ENCODE measurements at regions not wholly inside any gene's neighbourhood (a gene's known extent, or its start where the extent isn't known, plus 50 kb on each side); places are given as distances from the start of the nearest gene placed in this dataset.

DNA sequence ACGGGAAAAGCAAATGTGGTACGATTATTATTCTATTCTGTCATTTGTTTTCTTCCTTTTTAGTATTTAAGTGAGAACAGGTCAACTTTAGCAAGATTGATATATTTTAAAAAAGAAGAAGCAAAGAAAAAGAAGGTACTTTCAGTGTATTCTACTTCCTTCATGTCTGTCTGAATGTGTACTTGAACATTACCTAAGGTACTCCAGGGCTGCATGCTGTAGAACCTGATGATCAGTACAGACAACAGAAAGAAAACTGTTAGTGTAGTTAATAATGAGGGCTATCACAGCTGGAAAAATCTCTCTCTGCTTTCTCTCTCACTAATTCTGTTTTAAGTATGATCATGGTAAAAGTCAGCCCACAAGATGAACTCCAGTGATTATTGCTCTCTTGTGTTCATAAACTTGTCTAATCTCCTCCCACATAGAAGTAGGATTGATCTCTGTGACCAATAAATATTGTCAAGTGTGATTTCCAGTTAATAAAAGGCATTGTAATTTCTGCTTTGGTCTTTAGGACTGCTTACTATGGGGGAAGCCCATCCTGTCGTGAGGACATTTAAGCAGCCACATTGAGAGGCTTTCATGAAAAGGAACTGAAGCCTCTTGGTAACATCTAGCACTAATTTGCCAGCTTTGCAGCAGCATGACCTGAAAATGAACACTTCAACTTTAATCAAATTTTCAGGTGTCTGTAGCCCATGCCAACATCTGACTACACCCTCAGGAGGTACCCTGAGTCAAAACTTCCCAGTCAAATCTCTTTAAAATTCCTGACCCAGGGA, 864.0 kb upstream of the ACO1 start:
- Histone ChIP-seq H3K79me2 (ENCODE audit: insufficient read depth, low read length) (no peaks in the 10 kb centered on the region), H3K79me1 (ENCODE audit: insufficient read depth, low read depth, low read length, poor library complexity, severe bottlenecking) (no peaks in the 10 kb centered on the region), H3K27me3 (ENCODE audit: insufficient read depth, low read length) (no peaks in the 10 kb centered on the region), H2BK12ac (ENCODE audit: insufficient read length, low read depth, low read length) (no peak overlapping the region), H4K5ac (ENCODE audit: insufficient read length, low read depth, low read length) (no peak overlapping the region), H3T11ph (ENCODE audit: low read length) (no peak overlapping the region), H3K27ac (ENCODE audit: insufficient read length, low read depth, low read length) (no peak overlapping the region), H3K18ac (ENCODE audit: insufficient read length, low read depth, low read length) (no peak overlapping the region), H3K4me2 (ENCODE audit: insufficient read depth, insufficient read length, low read length) (no peak overlapping the region), H2BK20ac (ENCODE audit: low read depth, low read length, poor library complexity, severe bottlenecking) (no peak overlapping the region), H3K14ac (ENCODE audit: insufficient read depth, low read length) (no peak overlapping the region), H2AK5ac (ENCODE audit: insufficient read length, low read length) (no peak overlapping the region), H4K20me1 (ENCODE audit: control insufficient read depth, insufficient read depth, insufficient read length) (no peaks in the 10 kb centered on the region), H3K4me1 (ENCODE audit: insufficient read depth, low read length) (no peaks in the 10 kb centered on the region; the same call in 1 of the 2 replicates), H2AFZ (ENCODE audit: low read length) (no peak overlapping the region), H2BK5ac (ENCODE audit: insufficient read length, low read length) (no peak overlapping the region), H2BK15ac (ENCODE audit: low read depth, low read length) (no peak overlapping the region), H4K91ac (ENCODE audit: insufficient read length, low read depth, low read length) (no peak overlapping the region), H3K23me2 (ENCODE audit: insufficient read length, low read depth, low read length, poor library complexity, severe bottlenecking) (no peaks in the 10 kb centered on the region), H4K8ac (replicated peaks; ENCODE audit: insufficient read length, low read depth, low read length) (no peak overlapping the region), H3K4ac (ENCODE audit: low read depth, low read length) (no peak overlapping the region), H3K9ac (ENCODE audit: extremely low read depth, insufficient read length, low read length) (no peak overlapping the region), H3K9me3 (ENCODE audit: control insufficient read depth, low read depth, low read length) (no peaks in the 10 kb centered on the region), H3K23ac (ENCODE audit: insufficient read length, low read depth, low read length) (no peak overlapping the region), H3K56ac (ENCODE audit: insufficient read length, low read depth, low read length) (no peak overlapping the region), H2BK120ac (ENCODE audit: low read depth, low read length, poor library complexity, severe bottlenecking) (no peak overlapping the region)
- WGBS (ENCODE audit: extremely low coverage, insufficient read length, low lambda C conversion rate), result no CpG with 5 or more reads among the region's 3 CpGs
- Mint-ChIP-seq H3K27me3 (ENCODE audit: low read depth) (no peaks in the 10 kb centered on the region), H3K4me1 (no peaks in the 10 kb centered on the region), H3K9me3 (no peaks in the 10 kb centered on the region), H3K27ac (no peak overlapping the region), H3K36me3 (ENCODE audit: insufficient read depth in 1 of 3, low read depth in 3 of 3) (no peaks in the 10 kb centered on the region), H3K4me3 (no peak overlapping the region)
- TF ChIP-seq, protein P1, sequence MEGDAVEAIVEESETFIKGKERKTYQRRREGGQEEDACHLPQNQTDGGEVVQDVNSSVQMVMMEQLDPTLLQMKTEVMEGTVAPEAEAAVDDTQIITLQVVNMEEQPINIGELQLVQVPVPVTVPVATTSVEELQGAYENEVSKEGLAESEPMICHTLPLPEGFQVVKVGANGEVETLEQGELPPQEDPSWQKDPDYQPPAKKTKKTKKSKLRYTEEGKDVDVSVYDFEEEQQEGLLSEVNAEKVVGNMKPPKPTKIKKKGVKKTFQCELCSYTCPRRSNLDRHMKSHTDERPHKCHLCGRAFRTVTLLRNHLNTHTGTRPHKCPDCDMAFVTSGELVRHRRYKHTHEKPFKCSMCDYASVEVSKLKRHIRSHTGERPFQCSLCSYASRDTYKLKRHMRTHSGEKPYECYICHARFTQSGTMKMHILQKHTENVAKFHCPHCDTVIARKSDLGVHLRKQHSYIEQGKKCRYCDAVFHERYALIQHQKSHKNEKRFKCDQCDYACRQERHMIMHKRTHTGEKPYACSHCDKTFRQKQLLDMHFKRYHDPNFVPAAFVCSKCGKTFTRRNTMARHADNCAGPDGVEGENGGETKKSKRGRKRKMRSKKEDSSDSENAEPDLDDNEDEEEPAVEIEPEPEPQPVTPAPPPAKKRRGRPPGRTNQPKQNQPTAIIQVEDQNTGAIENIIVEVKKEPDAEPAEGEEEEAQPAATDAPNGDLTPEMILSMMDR (conservative IDR thresholded peaks at IDR 0.05), result no peak
- no peak for DNase-seq

All from H9 (cell line).